ENCODE measurements at regions not wholly inside any gene's neighbourhood (a gene's known extent, or its start where the extent isn't known, plus 50 kb on each side); places are given as distances from the start of the nearest gene placed in this dataset.

DNA sequence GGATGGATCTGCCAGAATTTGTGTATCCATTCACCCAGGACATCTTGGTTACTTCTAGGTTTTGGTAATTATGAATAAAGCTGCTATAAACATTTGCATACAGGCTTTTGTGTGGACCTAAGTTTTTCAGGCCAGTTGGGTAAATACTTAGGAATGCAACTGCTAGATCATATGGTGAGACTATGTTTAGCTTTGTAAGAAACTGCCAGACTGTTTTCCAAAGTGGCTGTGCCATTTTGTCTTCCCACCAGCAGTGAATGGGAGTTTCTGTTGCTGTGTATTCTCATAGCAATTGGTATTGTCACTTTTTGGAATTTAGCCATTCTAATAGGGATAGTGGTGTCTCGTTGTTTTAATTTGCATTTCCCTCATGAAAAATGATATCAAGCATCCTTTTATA lies 133.0 kb downstream of the KIF26A start:
- no peak for DNase-seq (ENCODE audit: extremely low read depth in 1 of 2, low read depth in 1 of 2)

DNA sequence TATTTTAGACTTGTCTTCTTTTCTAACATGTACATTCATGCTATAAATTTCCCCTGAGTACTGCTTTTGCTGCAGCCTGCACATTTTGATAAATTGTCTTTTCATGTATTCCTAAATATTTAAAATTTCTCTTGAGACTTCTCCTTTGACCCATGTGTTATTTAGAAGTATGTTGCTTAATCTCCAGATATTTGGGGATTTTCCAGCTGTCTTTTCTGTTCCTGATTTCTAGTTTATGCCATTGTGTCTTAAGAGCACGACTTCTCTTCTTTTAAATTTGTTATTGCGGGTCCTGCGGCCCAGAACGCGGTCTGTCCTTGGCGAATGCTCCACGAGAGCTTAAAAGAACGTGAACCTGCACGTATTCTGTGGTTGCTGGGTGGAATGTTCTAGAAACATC lies 136.4 kb downstream of the KIF26A start:
- DNase-seq (ENCODE audit: extremely low read depth in 1 of 2, low read depth in 1 of 2), result no peak

- DNase-seq (ENCODE audit: extremely low read depth in 1 of 2, low read depth in 1 of 2), result no peak
Observed at GRCh38 chr14:104277416-104278213, 139.2 kb downstream of the KIF26A start.

DNA sequence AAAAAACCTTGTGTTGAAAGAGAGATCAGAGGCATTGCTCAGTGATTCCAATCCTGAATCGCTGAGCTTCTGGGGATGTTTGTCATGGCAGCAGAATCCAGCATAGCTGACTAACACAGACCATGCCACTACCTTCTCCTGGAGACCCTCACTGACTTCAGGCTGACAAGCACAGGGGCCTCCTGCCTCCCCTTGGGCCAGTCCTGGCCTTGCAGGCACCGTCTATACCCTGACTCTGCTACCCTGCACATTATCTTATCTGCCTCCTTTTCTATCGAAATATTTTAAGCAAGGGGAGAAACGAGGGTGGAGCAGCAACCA lies 139.8 kb downstream of the KIF26A start:
- DNase-seq (ENCODE audit: extremely low read depth in 1 of 2, low read depth in 1 of 2), result no peak

GRCh38 chr14:104280085-104280901 lies 141.9 kb downstream of the KIF26A start:
- DNase-seq (ENCODE audit: extremely low read depth in 1 of 2, low read depth in 1 of 2), result no peak

DNA sequence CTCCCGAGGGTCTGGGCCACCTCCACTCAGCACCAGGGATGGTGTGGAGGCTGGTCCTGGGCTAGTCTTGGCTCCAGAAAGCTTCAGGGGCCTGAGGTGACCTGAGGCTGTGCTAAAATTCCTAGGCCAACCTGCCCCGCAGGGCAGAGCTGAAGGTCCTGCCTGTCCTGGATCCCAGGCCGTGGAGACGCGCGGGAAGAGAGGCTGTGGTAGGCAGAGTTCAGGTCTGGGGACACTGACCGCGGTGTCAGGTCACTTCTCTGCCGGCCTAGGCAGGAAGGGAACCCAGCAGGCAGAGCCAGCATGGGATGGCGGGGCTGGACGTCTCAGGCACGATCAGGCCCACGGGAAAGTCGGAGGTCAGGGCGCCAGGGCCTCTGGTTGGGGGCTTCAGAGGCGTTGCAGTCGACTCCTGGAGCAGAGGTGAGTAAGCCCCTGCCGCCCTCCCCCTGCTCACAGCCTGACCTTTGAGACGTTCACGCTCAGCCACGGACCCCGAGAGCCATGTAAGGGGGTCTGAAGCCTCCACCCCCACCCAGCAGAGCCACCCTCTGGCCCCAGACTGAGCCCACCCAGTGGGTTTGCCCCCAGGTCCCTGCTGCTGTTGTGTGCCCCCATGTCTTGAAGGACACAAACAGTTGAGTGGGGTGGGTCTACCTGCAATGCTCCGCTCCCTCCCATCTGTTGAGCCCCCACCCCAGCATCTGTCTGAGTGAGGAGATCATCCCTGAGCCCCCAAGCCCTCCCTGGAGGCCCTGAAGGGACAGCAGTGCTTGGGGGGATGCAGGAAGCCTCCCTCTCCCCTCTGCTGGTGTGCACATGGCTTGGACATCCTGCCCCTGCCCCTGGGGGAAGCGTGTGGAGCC lies 142.7 kb downstream of the KIF26A start:
- DNase-seq (ENCODE audit: extremely low read depth in 1 of 2, low read depth in 1 of 2), result no peak

DNA sequence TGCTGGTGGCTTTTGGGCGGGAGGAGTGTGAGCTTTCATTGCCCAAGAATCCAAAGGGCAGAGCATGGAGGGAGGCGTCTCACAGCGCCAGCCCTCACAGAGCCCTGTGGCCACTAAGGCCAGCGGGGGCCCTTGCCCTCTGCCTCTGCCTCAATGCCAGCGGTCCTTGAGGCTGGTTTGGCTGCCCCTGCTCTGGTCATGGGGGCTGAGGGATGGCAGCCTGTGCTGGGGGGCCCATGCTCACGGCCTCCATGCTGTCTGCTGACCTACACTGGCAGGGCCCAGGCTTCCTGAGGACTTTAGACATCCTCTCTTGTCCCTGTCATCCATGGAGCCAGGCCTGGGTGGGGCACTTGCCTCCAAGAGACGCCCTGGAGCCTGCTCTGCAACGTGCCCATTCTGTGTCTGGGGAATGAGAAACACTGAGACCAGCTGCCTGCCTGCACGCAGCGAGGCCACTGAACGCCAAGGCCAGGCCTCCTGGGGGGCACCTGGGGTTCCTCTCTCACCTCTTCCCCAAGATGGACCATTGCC lies 143.4 kb downstream of the KIF26A start:
- DNase-seq (ENCODE audit: extremely low read depth in 1 of 2, low read depth in 1 of 2), result no peak

DNA sequence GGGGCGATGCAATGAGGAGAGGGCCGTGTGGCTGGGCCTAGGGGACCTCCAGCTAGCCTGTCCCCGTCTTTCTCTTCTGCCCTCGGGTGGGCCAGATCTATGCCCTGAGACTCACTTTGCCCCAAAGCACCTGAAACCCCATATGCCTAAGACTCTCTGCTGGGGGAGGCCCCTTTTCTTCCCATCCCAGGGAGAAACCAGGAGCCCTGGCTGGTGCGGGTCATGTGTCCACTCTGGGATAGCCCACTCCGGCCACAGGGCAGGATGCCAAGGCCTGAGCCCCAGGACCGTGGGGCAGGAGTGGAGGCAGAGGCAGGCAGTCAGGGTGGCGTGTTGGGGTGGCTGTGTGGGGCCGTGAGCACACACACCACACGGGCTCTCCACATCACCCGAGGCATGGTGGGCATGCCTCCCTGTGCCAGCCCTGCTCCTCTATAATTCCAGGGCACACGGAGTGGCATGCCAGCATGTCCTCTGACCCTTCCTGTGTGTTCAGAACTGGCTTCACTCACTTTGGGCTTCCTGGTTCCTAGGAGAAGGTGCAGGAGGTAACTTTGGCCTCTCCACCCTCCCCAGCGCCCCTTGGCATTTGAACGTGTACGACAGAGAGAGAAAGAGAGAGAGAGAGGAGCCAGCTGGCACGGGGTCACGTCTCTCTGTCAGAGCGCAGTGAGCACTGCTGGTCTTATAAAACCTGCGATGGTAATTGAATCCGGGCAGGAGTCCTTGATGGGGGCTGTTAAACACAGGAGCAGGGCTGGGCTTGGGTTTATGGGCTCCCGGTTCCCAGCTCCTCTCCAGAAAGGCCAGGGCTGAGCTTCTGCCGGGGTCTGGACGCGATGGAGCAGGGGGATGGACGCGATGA lies 144.2 kb downstream of the KIF26A start:
- no peak for DNase-seq (ENCODE audit: extremely low read depth in 1 of 2, low read depth in 1 of 2)

DNA sequence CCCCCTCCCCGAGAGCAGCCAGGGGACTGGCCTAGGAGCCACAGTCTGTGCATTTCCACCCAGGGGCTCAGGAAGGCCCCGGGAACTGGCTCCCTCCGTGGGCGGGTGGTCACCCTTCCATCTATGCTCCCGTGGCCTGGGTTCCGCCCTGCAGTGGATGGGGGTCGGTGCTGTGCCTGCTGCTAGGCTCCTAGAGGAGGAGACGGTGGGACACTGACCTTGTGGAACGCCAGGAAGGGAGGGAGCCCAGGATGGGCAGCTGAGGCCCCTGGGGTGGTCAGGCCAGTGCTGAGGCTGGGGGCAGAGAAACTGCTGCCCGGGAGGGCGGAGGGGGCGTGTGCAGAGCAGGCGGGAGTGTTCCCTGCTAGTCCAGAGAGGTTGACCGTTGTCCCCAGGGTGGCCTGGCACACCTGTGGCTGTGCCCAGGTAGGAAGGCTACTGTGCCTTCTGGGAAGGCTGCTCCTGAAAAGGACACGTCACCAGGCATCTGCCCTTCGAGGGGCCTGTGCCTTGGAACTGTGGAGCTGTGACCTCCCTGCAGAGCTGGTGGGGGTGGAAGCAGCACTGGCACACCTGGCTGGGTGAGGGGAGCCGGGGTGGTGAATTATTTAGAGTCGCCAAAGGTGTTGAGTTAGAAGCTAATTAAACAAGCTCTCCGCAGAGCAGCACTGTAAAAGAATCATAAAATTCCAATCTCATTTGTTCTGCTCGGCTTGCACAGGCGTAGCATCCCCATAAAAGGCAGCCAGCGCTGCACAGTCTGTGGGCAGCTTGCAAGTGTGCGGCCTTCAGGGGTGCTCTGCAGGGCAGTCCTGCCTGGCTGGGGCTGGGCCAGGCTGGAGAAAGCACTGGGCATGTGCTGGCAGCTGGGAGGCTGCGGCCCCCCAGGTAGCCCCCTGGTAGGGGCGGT lies 145.1 kb downstream of the KIF26A start:
- DNase-seq (ENCODE audit: extremely low read depth in 1 of 2, low read depth in 1 of 2), result no peak

DNA sequence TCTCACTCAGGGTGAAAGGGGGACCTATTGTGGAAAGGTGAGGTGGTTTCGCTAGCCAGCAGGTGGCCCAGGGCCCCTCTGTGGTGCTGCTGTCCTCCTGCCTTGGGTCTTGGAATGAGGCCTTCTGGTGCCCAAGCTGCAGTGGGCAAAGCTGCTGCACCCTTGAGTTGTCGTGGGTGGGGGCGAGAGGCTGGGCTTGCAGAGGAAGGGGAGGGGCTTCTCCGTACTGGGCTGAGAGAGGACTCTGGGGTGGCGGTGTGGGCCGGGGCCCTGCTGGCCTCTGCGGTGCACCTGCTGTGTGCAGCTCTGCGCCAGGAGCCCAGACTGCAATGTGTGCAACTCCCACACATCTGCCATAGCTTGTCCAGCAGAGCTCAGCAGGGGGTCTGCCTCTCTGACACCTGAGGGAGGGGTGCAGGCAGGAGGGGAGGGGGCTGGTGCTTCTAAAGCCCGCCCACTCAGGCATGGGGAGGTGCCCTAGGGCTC lies 145.8 kb downstream of the KIF26A start:
- DNase-seq (ENCODE audit: extremely low read depth in 1 of 2, low read depth in 1 of 2), result no peak

- no peak for DNase-seq (ENCODE audit: extremely low read depth in 1 of 2, low read depth in 1 of 2)
Observed at GRCh38 chr14:104284636-104285507, 146.5 kb downstream of the KIF26A start.

GRCh38 chr14:104285508-104285840 lies 147.1 kb downstream of the KIF26A start:
- DNase-seq (ENCODE audit: extremely low read depth in 1 of 2, low read depth in 1 of 2), result no peak

DNA sequence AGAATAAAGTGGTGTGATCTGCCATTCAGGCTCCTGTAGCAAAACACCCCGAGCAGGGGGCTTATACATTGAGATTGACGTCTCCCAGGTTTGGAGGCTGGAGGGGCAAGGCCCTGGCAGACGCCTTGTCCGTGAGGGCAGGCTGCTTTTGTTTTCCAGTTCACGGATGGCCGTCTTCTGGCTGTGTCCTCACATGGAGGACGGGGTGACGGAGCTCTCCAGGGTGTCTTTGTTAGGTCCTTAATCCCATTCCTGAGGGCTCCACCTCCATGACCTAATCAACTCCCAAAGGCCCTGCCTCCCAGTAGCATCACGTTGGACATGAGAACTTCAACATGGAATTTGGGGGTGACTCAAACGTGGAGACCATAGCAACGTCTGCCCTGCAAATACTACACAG lies 147.7 kb downstream of the KIF26A start:
- no peak for DNase-seq (ENCODE audit: extremely low read depth in 1 of 2, low read depth in 1 of 2)

GRCh38 chr14:104286496-104286895 lies 148.1 kb downstream of the KIF26A start:
- DNase-seq (ENCODE audit: extremely low read depth in 1 of 2, low read depth in 1 of 2), result no peak

DNA sequence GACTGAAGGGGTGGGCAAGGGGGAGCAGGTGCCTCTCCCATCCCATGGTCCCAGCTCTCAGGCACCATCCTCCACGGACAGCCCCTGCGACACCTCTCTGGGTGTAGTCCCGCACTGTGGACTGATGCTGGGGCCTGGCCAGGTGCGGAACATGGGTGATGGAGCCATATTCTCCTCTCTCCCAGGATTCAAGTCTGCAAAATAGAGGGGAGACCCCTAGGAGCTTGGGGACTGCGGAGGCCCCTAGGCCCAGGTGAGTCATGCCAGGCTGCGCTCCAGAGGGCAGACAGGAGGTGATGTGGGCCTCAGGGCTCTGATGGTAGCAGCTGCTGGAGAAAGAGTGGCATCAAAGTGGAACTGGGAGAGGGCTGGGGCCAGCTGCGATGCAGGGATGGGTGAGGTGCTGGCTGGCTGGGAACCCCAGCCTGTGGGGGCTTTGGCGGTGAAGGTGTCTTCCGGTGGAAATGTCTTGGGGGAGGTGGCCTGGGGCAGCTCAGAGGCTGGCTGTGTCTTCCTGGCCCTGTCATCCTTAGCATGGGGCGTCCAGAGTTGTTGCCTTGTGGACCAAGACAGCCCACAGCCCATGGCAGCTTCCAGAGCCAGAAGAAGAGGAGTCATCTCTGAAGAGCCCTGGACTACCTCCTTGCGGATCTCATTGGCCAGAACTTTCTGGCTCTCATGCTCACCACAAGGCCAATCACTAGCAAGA lies 149.1 kb downstream of the KIF26A start:
- no peak for DNase-seq (ENCODE audit: extremely low read depth in 1 of 2, low read depth in 1 of 2)

DNA sequence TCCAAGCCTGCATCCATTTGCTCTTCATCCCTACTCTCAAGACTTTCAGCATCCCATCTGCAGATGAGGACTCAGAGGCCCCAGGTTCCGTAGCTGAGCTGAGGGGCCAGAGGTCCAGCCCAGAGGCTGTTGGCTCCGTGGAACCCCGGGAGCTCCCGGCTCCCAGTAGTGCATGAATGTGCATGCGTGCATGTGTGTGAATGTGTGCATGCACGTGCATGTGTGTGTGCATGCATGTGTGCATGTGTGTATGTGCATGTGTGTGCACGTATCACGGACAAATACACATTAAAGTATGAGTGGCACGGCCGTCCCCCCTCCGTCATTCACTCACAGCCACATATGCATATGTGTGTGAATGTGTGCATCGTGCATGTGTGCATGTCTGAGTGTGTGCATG lies 149.9 kb downstream of the KIF26A start:
- DNase-seq (ENCODE audit: extremely low read depth in 1 of 2, low read depth in 1 of 2), result no peak

GRCh38 chr14:104289507-104289906 lies 151.1 kb downstream of the KIF26A start:
- no peak for DNase-seq (ENCODE audit: extremely low read depth in 1 of 2, low read depth in 1 of 2)
